Smooth muscle cell (in vitro differentiated cells): ENCODE measurements at regions not wholly inside any gene's neighbourhood (a gene's known extent, or its start where the extent isn't known, plus 50 kb on each side); places are given as distances from the start of the nearest gene placed in this dataset.

ENCODE experiments used
- DNase-seq: peaks from one replicate; lab custom pipeline; 2025; ENCODE audit not compliant: unreplicated experiment; lab: John Stamatoyannopoulos, UW
- H2AFZ ChIP-seq: fragments of 200-600 bp; sonication (generic); 2 replicates; pipeline ENCODE4 v1.6.0; 2016; ENCODE audit warnings: antibody characterized with exemption, low read depth, mild to moderate bottlenecking
- H3F3A ChIP-seq: fragments of 200-600 bp; sonication (generic); 2 replicates; pipeline ENCODE4 v1.6.0; 2017; ENCODE audit warnings: antibody characterized with exemption, low read depth
- H3K27ac ChIP-seq: fragments of 200-600 bp; sonication (generic); 2 replicates; pipeline ENCODE4 v1.5.1; 2016; ENCODE audit warnings: low read depth, mild to moderate bottlenecking
- H3K27me3 ChIP-seq: fragments of 200-600 bp; sonication (generic); 2 replicates; pipeline ENCODE4 v1.6.1; 2016; ENCODE audit warnings: low read depth, mild to moderate bottlenecking
- H3K36me3 ChIP-seq: fragments of 200-600 bp; sonication (generic); 2 replicates; pipeline ENCODE4 v1.5.1; 2016; ENCODE audit warnings: low read depth
- H3K4me1 ChIP-seq: fragments of 200-600 bp; sonication (generic); 2 replicates; pipeline ENCODE4 v1.5.1; 2016; ENCODE audit warnings: low read depth
- H3K4me2 ChIP-seq: fragments of 200-600 bp; sonication (generic); 2 replicates; pipeline ENCODE4 v1.6.0; 2016; ENCODE audit warnings: mild to moderate bottlenecking
- H3K4me3 ChIP-seq: fragments of 200-600 bp; sonication (generic); 2 replicates; pipeline ENCODE4 v1.5.1; 2016; ENCODE audit warnings: mild to moderate bottlenecking
- H3K79me2 ChIP-seq: fragments of 200-600 bp; sonication (generic); 2 replicates; pipeline ENCODE4 v1.6.0; 2016; ENCODE audit warnings: low read depth, mild to moderate bottlenecking
- H3K9ac ChIP-seq: fragments of 200-600 bp; sonication (generic); 2 replicates; pipeline ENCODE4 v1.6.0; 2016; ENCODE audit warnings: low read depth
- H3K9me3 ChIP-seq: fragments of 200-600 bp; sonication (generic); replicated peaks from 2 replicates; pipeline ENCODE4 v1.5.1; 2016; ENCODE audit warnings: low read depth
- H4K20me1 ChIP-seq: fragments of 200-600 bp; sonication (generic); 2 replicates; pipeline ENCODE4 v1.6.0; 2016; ENCODE audit warnings: low read depth
- CTCF ChIP-seq: fragments of 200-600 bp; sonication (generic); IDR thresholded peaks from 2 replicates; pipeline ENCODE4 v1.5.1; 2017; ENCODE audit warnings: borderline replicate concordance, mild to moderate bottlenecking, antibody characterized with exemption; ENCODE audit not compliant: insufficient read depth, poor library complexity, severe bottlenecking
- WGBS: methylation state at CpG from one replicate; pipeline ENCODE4 v1.1.7; 2016; ENCODE audit warnings: low lambda C conversion rate; 5-methylcytosine and 5-hydroxymethylcytosine counted together

GRCh38 chr13:82800391-82800790 is 1081.9 kb downstream of the SLITRK1 start:
- DNase-seq = no peak
- no peak overlapping the region for H2AFZ ChIP-seq
- no peaks in the 10 kb centered on the region for H3K79me2 ChIP-seq
- no peaks in the 10 kb centered on the region for H3K27me3 ChIP-seq
- H3K9me3 ChIP-seq = no peaks in the 10 kb centered on the region
- H3F3A ChIP-seq = no peaks in the 10 kb centered on the region
- no peak overlapping the region for H3K4me2 ChIP-seq
- no peak for TF ChIP-seq CTCF
- no peaks in the 10 kb centered on the region for H3K4me1 ChIP-seq
- no peaks in the 10 kb centered on the region for H3K36me3 ChIP-seq
- 83% methylated on average over 2 of the region's 2 CpGs for WGBS
- no peak overlapping the region for H3K4me3 ChIP-seq
- no peaks in the 10 kb centered on the region for H4K20me1 ChIP-seq
- no peak overlapping the region for H3K9ac ChIP-seq
- no peak overlapping the region for H3K27ac ChIP-seq

GRCh38 chr13:82797876-82798275 is 1084.4 kb downstream of the SLITRK1 start:
- Histone ChIP-seq H3K9ac (no peak overlapping the region), H2AFZ (no peak overlapping the region), H3K4me2 (no peak overlapping the region), H3K9me3 (no peaks in the 10 kb centered on the region), H3K36me3 (no peaks in the 10 kb centered on the region), H3K79me2 (no peaks in the 10 kb centered on the region), H3K27ac (no peak overlapping the region), H3K4me3 (no peak overlapping the region), H3K27me3 (no peaks in the 10 kb centered on the region), H3F3A (no peaks in the 10 kb centered on the region), H3K4me1 (no peaks in the 10 kb centered on the region), H4K20me1 (no peaks in the 10 kb centered on the region)
- TF ChIP-seq CTCF = no peak
- 62% methylated on average over 1 of the region's 1 CpG for WGBS
- DNase-seq = no peak

DNA sequence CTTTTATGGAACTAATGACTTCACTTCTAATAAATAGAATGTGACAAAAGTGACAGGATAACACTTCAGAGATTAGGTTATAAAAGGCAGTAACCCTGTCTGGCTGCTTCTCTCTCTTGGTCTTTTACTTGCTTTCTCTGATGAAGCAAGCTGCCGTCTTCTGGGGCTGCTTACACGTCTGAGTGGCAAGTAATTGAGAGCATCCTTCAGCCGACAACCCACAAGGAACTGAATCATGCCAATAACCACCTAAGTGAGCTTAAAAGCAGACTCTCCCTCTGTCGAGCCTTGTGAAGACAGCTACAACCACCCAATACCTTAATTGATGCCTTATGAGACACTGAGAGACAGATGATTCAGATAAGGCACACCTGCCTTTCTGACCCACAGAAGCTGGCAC is 1091.2 kb downstream of the SLITRK1 start:
- no peaks in the 10 kb centered on the region for H3K27me3 ChIP-seq
- no peaks in the 10 kb centered on the region for H3K36me3 ChIP-seq
- no peak overlapping the region for H3K27ac ChIP-seq
- H3K4me1 ChIP-seq = no peaks in the 10 kb centered on the region
- no peaks in the 10 kb centered on the region for H4K20me1 ChIP-seq
- WGBS = 61% methylated on average over 4 of the region's 4 CpGs
- H3K4me3 ChIP-seq = no peak overlapping the region
- DNase-seq = no peak
- no peak overlapping the region for H3K9ac ChIP-seq
- no peaks in the 10 kb centered on the region for H3K79me2 ChIP-seq
- no peak overlapping the region for H2AFZ ChIP-seq
- TF ChIP-seq CTCF = no peak
- H3F3A ChIP-seq = no peaks in the 10 kb centered on the region
- no peaks in the 10 kb centered on the region for H3K9me3 ChIP-seq
- no peak overlapping the region for H3K4me2 ChIP-seq

DNA sequence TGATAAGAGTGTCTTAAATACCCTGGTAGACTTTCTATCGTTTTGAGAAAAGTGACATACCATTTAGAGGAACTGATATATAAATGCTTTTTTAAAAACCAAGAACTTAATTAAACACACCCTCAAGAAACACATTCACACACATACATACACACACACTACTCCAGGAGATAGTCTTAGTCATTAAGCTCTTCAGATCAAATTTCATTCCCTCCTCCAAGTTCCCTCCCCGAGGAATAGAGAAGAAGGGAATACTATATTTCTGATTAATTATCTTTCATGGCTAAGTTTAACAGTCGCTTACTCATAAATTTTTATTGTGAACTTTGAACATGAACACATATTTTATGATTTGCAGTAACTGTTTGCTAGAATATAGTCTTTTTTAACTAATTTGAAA is 1109.5 kb downstream of the SLITRK1 start:
- Histone ChIP-seq H3F3A (no peaks in the 10 kb centered on the region), H3K4me1 (no peaks in the 10 kb centered on the region), H3K4me3 (no peak overlapping the region), H3K27ac (no peak overlapping the region), H2AFZ (no peak overlapping the region), H3K4me2 (no peak overlapping the region), H3K9ac (no peak overlapping the region), H3K9me3 (no peaks in the 10 kb centered on the region), H3K79me2 (no peaks in the 10 kb centered on the region), H3K27me3 (no peaks in the 10 kb centered on the region), H4K20me1 (no peaks in the 10 kb centered on the region), H3K36me3 (no peaks in the 10 kb centered on the region)
- no peak for TF ChIP-seq CTCF
- DNase-seq = no peak
- 79% methylated on average over 3 of the region's 3 CpGs for WGBS
